ENCODE measurements at regions not wholly inside any gene's neighbourhood (a gene's known extent, or its start where the extent isn't known, plus 50 kb on each side); places are given as distances from the start of the nearest gene placed in this dataset.

- H3K27me3 Mint-ChIP-seq (ENCODE audit: low read depth in 3 of 3): peaks cover 0 to 3% (median 0%) of the 10 kb centered on the region in 3 donors
These were observed 97.2 kb upstream of the SLC44A1 start for GRCh38 chr9:105147110-105147871.

More at GRCh38 chr9:105147110-105147871, 97.2 kb upstream of the SLC44A1 start:
- intact Hi-C loops (cut with micrococcal nuclease): loop anchor here in 1 of 2 donors (5.0 to 10.0 kb wide), 2 partner anchors 80 to 282 kb away; no protein-coding TSS in a partner anchor
- Mint-ChIP-seq H3K27ac (no peak overlapping the region), H3K9me3 (no peaks in the 10 kb centered on the region), H3K36me3 (peaks cover 0 to 2% of the 10 kb centered on the region in 2 donors), H3K4me3 (no peak overlapping the region), H3K4me1 (peaks cover 29% of the 10 kb centered on the region)
- Histone ChIP-seq H3K9ac (ENCODE audit: insufficient read depth, low read length, poor library complexity, severe bottlenecking) (no peak overlapping the region), H3K4me3 (replicated peaks in 1 of 3; ENCODE audit: low read depth in 2 of 3, low read length in 3 of 3) (no peak overlapping the region), H3K4me1 (ENCODE audit: control insufficient read depth in 1 of 2, insufficient read depth in 2 of 2, low read length in 2 of 2) (peaks cover 25 to 30% of the 10 kb centered on the region in 2 donors), H3K27me3 (ENCODE audit: control insufficient read depth in 2 of 2, insufficient read depth in 2 of 2, low read length in 2 of 2) (no peaks in the 10 kb centered on the region), H3K79me2 (ENCODE audit: insufficient read depth, low read length) (no peaks in the 10 kb centered on the region), H3K36me3 (replicated peaks in 1 of 2; ENCODE audit: control insufficient read depth in 1 of 2, insufficient read depth in 2 of 2, low read length in 2 of 2) (no peaks in the 10 kb centered on the region), H4K20me1 (ENCODE audit: insufficient read depth, low read length) (no peaks in the 10 kb centered on the region), H3K9me3 (replicated peaks in 1 of 2; ENCODE audit: control insufficient read depth in 1 of 2, insufficient read depth in 1 of 2, low read length in 2 of 2) (no peaks in the 10 kb centered on the region), H2AFZ (ENCODE audit: insufficient read depth, low read depth, low read length, poor library complexity, severe bottlenecking) (no peak overlapping the region), H3K4me2 (replicated peaks; ENCODE audit: extremely low read depth, low read length, poor library complexity, severe bottlenecking) (no peak overlapping the region), H3K27ac (ENCODE audit: low read depth in 1 of 2, low read length in 2 of 2) (no peak overlapping the region)
- DNase-seq: no peak
- TF ChIP-seq CTCF (IDR thresholded peaks at IDR 0.05): no peak
- WGBS (ENCODE audit: insufficient coverage): 88% methylated on average over 1 of the region's 4 CpGs

All from CD14-positive monocyte (primary cell).